Mucosa of stomach (tissue), 1 donor: ENCODE measurements at regions not wholly inside any gene's neighbourhood (a gene's known extent, or its start where the extent isn't known, plus 50 kb on each side); places are given as distances from the start of the nearest gene placed in this dataset.
"Not testable (repeated sequence)": the region's sequence is repeated elsewhere in the genome, so short reads cannot be mapped to it uniquely, and the experiment has no call there.

Experiments used
- H3K27me3 ChIP-seq: one replicate; pipeline ENCODE4 v1.7.0; 2013; ENCODE audit warnings: mild to moderate bottlenecking, low read length; ENCODE audit not compliant: control insufficient read depth, insufficient read depth
- H3K36me3 ChIP-seq: one replicate; pipeline ENCODE4 v1.7.0; 2013; ENCODE audit warnings: low read length; ENCODE audit not compliant: control insufficient read depth, insufficient read depth
- H3K4me1 ChIP-seq: one replicate; pipeline ENCODE4 v1.7.0; 2013; ENCODE audit warnings: mild to moderate bottlenecking, low read length; ENCODE audit not compliant: control insufficient read depth, insufficient read depth
- H3K4me3 ChIP-seq: one replicate; pipeline ENCODE4 v1.7.0; 2013; ENCODE audit warnings: low read length
- H3K9ac ChIP-seq: one replicate; pipeline ENCODE4 v1.7.0; 2013; ENCODE audit warnings: mild to moderate bottlenecking, low read length, moderate library complexity
- H3K9me3 ChIP-seq: one replicate; pipeline ENCODE4 v1.7.0; 2013; ENCODE audit warnings: mild to moderate bottlenecking, low read length, moderate library complexity; ENCODE audit not compliant: control insufficient read depth
- donor health status: Pancreatic carcinoma.

GRCh38 chr1:81509594-81509993, 291.1 kb upstream of the ADGRL2 start:
- Histone ChIP-seq H3K36me3 (no peaks in the 10 kb centered on the region), H3K27me3 (no peaks in the 10 kb centered on the region), H3K9ac (no peak overlapping the region), H3K9me3 (no peaks in the 10 kb centered on the region), H3K4me3 (no peak overlapping the region), H3K4me1 (peaks cover 5% of the 10 kb centered on the region)

- Histone ChIP-seq H3K9ac (no peak overlapping the region), H3K4me1 (peaks cover 5% of the 10 kb centered on the region), H3K36me3 (no peaks in the 10 kb centered on the region), H3K27me3 (no peaks in the 10 kb centered on the region), H3K9me3 (no peaks in the 10 kb centered on the region), H3K4me3 (no peak overlapping the region)
Measured at GRCh38 chr1:81506699-81507098, 294.0 kb upstream of the ADGRL2 start.

- H3K9me3 ChIP-seq, result no peaks in the 10 kb centered on the region
- peaks cover 5% of the 10 kb centered on the region for H3K4me1 ChIP-seq
- no peak overlapping the region for H3K4me3 ChIP-seq
- H3K9ac ChIP-seq, result no peak overlapping the region
- no peaks in the 10 kb centered on the region for H3K36me3 ChIP-seq
- no peaks in the 10 kb centered on the region for H3K27me3 ChIP-seq
Measured at GRCh38 chr1:81505831-81506230, 294.9 kb upstream of the ADGRL2 start.

- H3K9me3 ChIP-seq, H3K9ac ChIP-seq, H3K4me1 ChIP-seq, H3K27me3 ChIP-seq, H3K4me3 ChIP-seq, H3K36me3 ChIP-seq: not testable (repeated sequence)
Measured at GRCh38 chr1:81504820-81505219, 295.9 kb upstream of the ADGRL2 start.

GRCh38 chr1:81502705-81503104, 298.0 kb upstream of the ADGRL2 start:
- not testable (repeated sequence) for H3K4me1 ChIP-seq, H3K36me3 ChIP-seq, H3K4me3 ChIP-seq, H3K9ac ChIP-seq, H3K27me3 ChIP-seq, H3K9me3 ChIP-seq

- H3K36me3 ChIP-seq, H3K9me3 ChIP-seq, H3K27me3 ChIP-seq, H3K4me3 ChIP-seq, H3K4me1 ChIP-seq, H3K9ac ChIP-seq: not testable (repeated sequence)
Measured at GRCh38 chr1:81501485-81501884, 299.2 kb upstream of the ADGRL2 start.

GRCh38 chr1:81499487-81499886, 301.2 kb upstream of the ADGRL2 start:
- no peak overlapping the region for H3K4me3 ChIP-seq
- H3K4me1 ChIP-seq, result no peaks in the 10 kb centered on the region
- H3K27me3 ChIP-seq, result no peaks in the 10 kb centered on the region
- H3K9me3 ChIP-seq, result no peaks in the 10 kb centered on the region
- H3K9ac ChIP-seq, result no peak overlapping the region
- H3K36me3 ChIP-seq, result no peaks in the 10 kb centered on the region

- H3K27me3 ChIP-seq, result no peaks in the 10 kb centered on the region
- H3K4me3 ChIP-seq, result no peak overlapping the region
- no peaks in the 10 kb centered on the region for H3K36me3 ChIP-seq
- H3K9me3 ChIP-seq, result no peaks in the 10 kb centered on the region
- H3K4me1 ChIP-seq, result no peaks in the 10 kb centered on the region
- no peak overlapping the region for H3K9ac ChIP-seq
Measured at GRCh38 chr1:81498471-81499462, 302.0 kb upstream of the ADGRL2 start.

GRCh38 chr1:81496349-81496748, 304.4 kb upstream of the ADGRL2 start:
- H3K4me1 ChIP-seq, result no peaks in the 10 kb centered on the region
- H3K9me3 ChIP-seq, result no peaks in the 10 kb centered on the region
- no peak overlapping the region for H3K9ac ChIP-seq
- H3K27me3 ChIP-seq, result no peaks in the 10 kb centered on the region
- H3K36me3 ChIP-seq, result no peaks in the 10 kb centered on the region
- H3K4me3 ChIP-seq, result no peak overlapping the region

- Histone ChIP-seq H3K27me3 (no peaks in the 10 kb centered on the region), H3K9me3 (no peaks in the 10 kb centered on the region), H3K9ac (no peak overlapping the region), H3K4me1 (no peaks in the 10 kb centered on the region), H3K4me3 (no peak overlapping the region), H3K36me3 (no peaks in the 10 kb centered on the region)
Measured at GRCh38 chr1:81493102-81493869, 307.4 kb upstream of the ADGRL2 start.

GRCh38 chr1:81492628-81493027, 308.1 kb upstream of the ADGRL2 start:
- Histone ChIP-seq H3K36me3 (no peaks in the 10 kb centered on the region), H3K9me3 (no peaks in the 10 kb centered on the region), H3K4me3 (no peak overlapping the region), H3K9ac (no peak overlapping the region), H3K4me1 (no peaks in the 10 kb centered on the region), H3K27me3 (no peaks in the 10 kb centered on the region)

GRCh38 chr1:81490614-81491013, 310.1 kb upstream of the ADGRL2 start:
- no peaks in the 10 kb centered on the region for H3K36me3 ChIP-seq
- no peaks in the 10 kb centered on the region for H3K4me1 ChIP-seq
- no peak overlapping the region for H3K9ac ChIP-seq
- no peak overlapping the region for H3K4me3 ChIP-seq
- H3K27me3 ChIP-seq, result no peaks in the 10 kb centered on the region
- H3K9me3 ChIP-seq, result no peaks in the 10 kb centered on the region
